Central memory CD8-positive, alpha-beta T cell (primary cell): ENCODE measurements at regions not wholly inside any gene's neighbourhood (a gene's known extent, or its start where the extent isn't known, plus 50 kb on each side); places are given as distances from the start of the nearest gene placed in this dataset.

ENCODE experiments used
- ATAC-seq: fragments of 150-1000 bp; cut with Tn5 transposase; replicated peaks from 2 replicates; pipeline ENCODE4 v1.10.0; 2022; ENCODE audit warnings: mild to moderate bottlenecking, moderate FRiP score, moderate number of reproducible peaks; ENCODE audit not compliant: poor library complexity, severe bottlenecking; ENCODE audit errors: extremely low read depth
- DNase-seq, 2 donors: peaks; one replicate each; pipeline ENCODE4 v3.0.0; 2021; ENCODE audit warnings: low spot score in 2 of 2
- H3K27ac Mint-ChIP-seq: one replicate; pipeline ENCODE4 v1.8.0; 2022; ENCODE audit warnings: low read depth, mild to moderate bottlenecking, moderate library complexity, mixed read lengths
- H3K27me3 Mint-ChIP-seq: one replicate; pipeline ENCODE4 v1.8.0; 2022; ENCODE audit warnings: mixed read lengths
- H3K36me3 Mint-ChIP-seq: one replicate; pipeline ENCODE4 v1.8.0; 2022; ENCODE audit warnings: mild to moderate bottlenecking, moderate library complexity, mixed read lengths; ENCODE audit not compliant: insufficient read depth
- H3K4me1 Mint-ChIP-seq: one replicate; pipeline ENCODE4 v1.8.0; 2022; ENCODE audit warnings: mixed read lengths
- H3K4me3 Mint-ChIP-seq: one replicate; pipeline ENCODE4 v1.8.0; 2022; ENCODE audit warnings: mild to moderate bottlenecking, moderate library complexity, mixed read lengths
- H3K9me3 Mint-ChIP-seq: one replicate; pipeline ENCODE4 v1.8.0; 2022; ENCODE audit warnings: mixed read lengths

GRCh38 chr12:112559784-112560183 is 141.0 kb downstream of the PTPN11 start:
- no peaks in the 10 kb centered on the region for H3K4me1 Mint-ChIP-seq
- DNase-seq (no peak), ATAC-seq (no peak)
- no peak overlapping the region for H3K4me3 Mint-ChIP-seq
- peaks cover 14% of the 10 kb centered on the region for H3K27me3 Mint-ChIP-seq
- H3K27ac Mint-ChIP-seq = no peak overlapping the region
- H3K9me3 Mint-ChIP-seq = no peaks in the 10 kb centered on the region
- peaks cover 3% of the 10 kb centered on the region for H3K36me3 Mint-ChIP-seq

GRCh38 chr12:112564160-112564784 is 145.5 kb downstream of the PTPN11 start:
- H3K27me3 Mint-ChIP-seq = peaks cover 28% of the 10 kb centered on the region
- ATAC-seq (no peak), DNase-seq (no peak)
- H3K4me3 Mint-ChIP-seq = no peak overlapping the region
- no peak overlapping the region for H3K27ac Mint-ChIP-seq
- no peaks in the 10 kb centered on the region for H3K4me1 Mint-ChIP-seq
- no peaks in the 10 kb centered on the region for H3K36me3 Mint-ChIP-seq
- no peaks in the 10 kb centered on the region for H3K9me3 Mint-ChIP-seq

GRCh38 chr12:112568641-112569040 is 149.9 kb downstream of the PTPN11 start:
- peaks cover 66% of the 10 kb centered on the region for H3K27me3 Mint-ChIP-seq
- no peak for DNase-seq
- no peaks in the 10 kb centered on the region for H3K36me3 Mint-ChIP-seq
- no peak overlapping the region for H3K27ac Mint-ChIP-seq
- ATAC-seq = no peak
- H3K4me1 Mint-ChIP-seq = no peaks in the 10 kb centered on the region
- H3K4me3 Mint-ChIP-seq = no peak overlapping the region
- no peaks in the 10 kb centered on the region for H3K9me3 Mint-ChIP-seq

- ATAC-seq (no peak), DNase-seq (no peak)
- H3K9me3 Mint-ChIP-seq = no peaks in the 10 kb centered on the region
- H3K4me3 Mint-ChIP-seq = no peak overlapping the region
- no peak overlapping the region for H3K27ac Mint-ChIP-seq
- H3K36me3 Mint-ChIP-seq = no peaks in the 10 kb centered on the region
- H3K4me1 Mint-ChIP-seq = no peaks in the 10 kb centered on the region
- H3K27me3 Mint-ChIP-seq = peaks cover 66% of the 10 kb centered on the region
Observed at GRCh38 chr12:112570096-112570495, 151.3 kb downstream of the PTPN11 start.

- no peaks in the 10 kb centered on the region for H3K36me3 Mint-ChIP-seq
- H3K9me3 Mint-ChIP-seq = no peaks in the 10 kb centered on the region
- H3K27ac Mint-ChIP-seq = no peak overlapping the region
- H3K4me1 Mint-ChIP-seq = no peaks in the 10 kb centered on the region
- H3K27me3 Mint-ChIP-seq = peaks cover 48% of the 10 kb centered on the region
- H3K4me3 Mint-ChIP-seq = no peak overlapping the region
- no peak for DNase-seq
- ATAC-seq = no peak
Observed at GRCh38 chr12:112573141-112573540, 154.4 kb downstream of the PTPN11 start.

- ATAC-seq = no peak
- H3K27me3 Mint-ChIP-seq = peaks cover 34% of the 10 kb centered on the region
Observed at GRCh38 chr12:112574896-112575558, 156.3 kb downstream of the PTPN11 start.

GRCh38 chr12:112575559-112576067 is 156.9 kb downstream of the PTPN11 start:
- no peak for ATAC-seq
- Mint-ChIP-seq H3K36me3 (no peaks in the 10 kb centered on the region), H3K9me3 (no peaks in the 10 kb centered on the region), H3K27me3 (peaks cover 28% of the 10 kb centered on the region), H3K27ac (no peak overlapping the region), H3K4me1 (no peaks in the 10 kb centered on the region), H3K4me3 (no peak overlapping the region)
- no peak for DNase-seq

More at GRCh38 chr12:112574896-112575558, 156.3 kb downstream of the PTPN11 start:
- Mint-ChIP-seq H3K27ac (no peak overlapping the region), H3K4me1 (no peaks in the 10 kb centered on the region), H3K36me3 (no peaks in the 10 kb centered on the region), H3K4me3 (no peak overlapping the region), H3K9me3 (no peaks in the 10 kb centered on the region)
- no peak for DNase-seq

GRCh38 chr12:112577473-112578329 is 159.0 kb downstream of the PTPN11 start:
- Mint-ChIP-seq H3K4me1 (no peaks in the 10 kb centered on the region), H3K9me3 (no peaks in the 10 kb centered on the region), H3K27ac (no peak overlapping the region), H3K36me3 (no peaks in the 10 kb centered on the region), H3K27me3 (peaks cover 13% of the 10 kb centered on the region), H3K4me3 (no peak overlapping the region)
- ATAC-seq (no peak), DNase-seq (no peak)

- Mint-ChIP-seq H3K27me3 (peaks cover 22% of the 10 kb centered on the region), H3K27ac (no peak overlapping the region), H3K4me3 (no peak overlapping the region), H3K36me3 (no peaks in the 10 kb centered on the region), H3K9me3 (no peaks in the 10 kb centered on the region), H3K4me1 (no peaks in the 10 kb centered on the region)
- DNase-seq = no peak
- ATAC-seq = no peak
Observed at GRCh38 chr12:112584266-112584722, 165.5 kb downstream of the PTPN11 start.

- ATAC-seq = no peak
- Mint-ChIP-seq H3K27ac (no peak overlapping the region), H3K9me3 (no peaks in the 10 kb centered on the region)
Observed at GRCh38 chr12:112586148-112586783, 167.5 kb downstream of the PTPN11 start.

GRCh38 chr12:112589275-112589674 is 170.5 kb downstream of the PTPN11 start:
- H3K4me1 Mint-ChIP-seq = no peaks in the 10 kb centered on the region
- H3K9me3 Mint-ChIP-seq = no peaks in the 10 kb centered on the region
- no peak overlapping the region for H3K27ac Mint-ChIP-seq
- H3K4me3 Mint-ChIP-seq = no peak overlapping the region
- DNase-seq = no peak
- peaks cover 18% of the 10 kb centered on the region for H3K27me3 Mint-ChIP-seq
- ATAC-seq = no peak
- H3K36me3 Mint-ChIP-seq = no peaks in the 10 kb centered on the region

More at GRCh38 chr12:112586148-112586783, 167.5 kb downstream of the PTPN11 start:
- Mint-ChIP-seq H3K4me3 (no peak overlapping the region), H3K4me1 (no peaks in the 10 kb centered on the region), H3K36me3 (no peaks in the 10 kb centered on the region), H3K27me3 (peaks cover 27% of the 10 kb centered on the region)
- DNase-seq = no peak

GRCh38 chr12:112590281-112590680 is 171.5 kb downstream of the PTPN11 start:
- no peak for DNase-seq
- Mint-ChIP-seq H3K4me1 (no peaks in the 10 kb centered on the region), H3K27ac (no peak overlapping the region), H3K9me3 (no peaks in the 10 kb centered on the region), H3K27me3 (peaks cover 24% of the 10 kb centered on the region), H3K4me3 (no peak overlapping the region), H3K36me3 (no peaks in the 10 kb centered on the region)
- no peak for ATAC-seq
